ENCODE measurements at regions not wholly inside any gene's neighbourhood (a gene's known extent, or its start where the extent isn't known, plus 50 kb on each side); places are given as distances from the start of the nearest gene placed in this dataset.

DNA sequence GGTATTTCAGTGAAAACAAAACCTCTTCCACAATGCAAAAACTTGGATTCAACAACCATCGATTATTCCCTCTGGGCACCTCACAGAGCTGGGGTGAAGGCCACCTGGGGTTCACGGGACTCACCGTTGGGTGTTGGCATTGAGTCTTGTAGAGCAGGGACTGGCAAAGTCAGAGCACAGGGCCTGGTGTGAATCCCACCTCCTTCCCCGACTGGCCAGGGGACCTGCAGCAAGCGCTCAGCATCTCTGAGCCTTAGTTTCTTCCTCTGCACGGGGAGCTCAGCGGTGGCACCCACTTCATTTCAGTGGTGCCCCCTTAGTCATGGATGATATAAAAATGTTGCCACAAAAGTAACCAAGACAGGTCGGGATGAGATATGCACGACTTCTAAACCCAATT, 100.4 kb downstream of the METRNL start:
- H3K4me3 ChIP-seq (ENCODE audit: low read depth, low read length): no peak overlapping the region
- TF ChIP-seq, protein P1, sequence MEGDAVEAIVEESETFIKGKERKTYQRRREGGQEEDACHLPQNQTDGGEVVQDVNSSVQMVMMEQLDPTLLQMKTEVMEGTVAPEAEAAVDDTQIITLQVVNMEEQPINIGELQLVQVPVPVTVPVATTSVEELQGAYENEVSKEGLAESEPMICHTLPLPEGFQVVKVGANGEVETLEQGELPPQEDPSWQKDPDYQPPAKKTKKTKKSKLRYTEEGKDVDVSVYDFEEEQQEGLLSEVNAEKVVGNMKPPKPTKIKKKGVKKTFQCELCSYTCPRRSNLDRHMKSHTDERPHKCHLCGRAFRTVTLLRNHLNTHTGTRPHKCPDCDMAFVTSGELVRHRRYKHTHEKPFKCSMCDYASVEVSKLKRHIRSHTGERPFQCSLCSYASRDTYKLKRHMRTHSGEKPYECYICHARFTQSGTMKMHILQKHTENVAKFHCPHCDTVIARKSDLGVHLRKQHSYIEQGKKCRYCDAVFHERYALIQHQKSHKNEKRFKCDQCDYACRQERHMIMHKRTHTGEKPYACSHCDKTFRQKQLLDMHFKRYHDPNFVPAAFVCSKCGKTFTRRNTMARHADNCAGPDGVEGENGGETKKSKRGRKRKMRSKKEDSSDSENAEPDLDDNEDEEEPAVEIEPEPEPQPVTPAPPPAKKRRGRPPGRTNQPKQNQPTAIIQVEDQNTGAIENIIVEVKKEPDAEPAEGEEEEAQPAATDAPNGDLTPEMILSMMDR (IDR thresholded peaks at IDR 0.05; ENCODE audit: insufficient read depth, low read depth, low read length): no peak
- no peak for DNase-seq (ENCODE audit: low read depth)

DNA sequence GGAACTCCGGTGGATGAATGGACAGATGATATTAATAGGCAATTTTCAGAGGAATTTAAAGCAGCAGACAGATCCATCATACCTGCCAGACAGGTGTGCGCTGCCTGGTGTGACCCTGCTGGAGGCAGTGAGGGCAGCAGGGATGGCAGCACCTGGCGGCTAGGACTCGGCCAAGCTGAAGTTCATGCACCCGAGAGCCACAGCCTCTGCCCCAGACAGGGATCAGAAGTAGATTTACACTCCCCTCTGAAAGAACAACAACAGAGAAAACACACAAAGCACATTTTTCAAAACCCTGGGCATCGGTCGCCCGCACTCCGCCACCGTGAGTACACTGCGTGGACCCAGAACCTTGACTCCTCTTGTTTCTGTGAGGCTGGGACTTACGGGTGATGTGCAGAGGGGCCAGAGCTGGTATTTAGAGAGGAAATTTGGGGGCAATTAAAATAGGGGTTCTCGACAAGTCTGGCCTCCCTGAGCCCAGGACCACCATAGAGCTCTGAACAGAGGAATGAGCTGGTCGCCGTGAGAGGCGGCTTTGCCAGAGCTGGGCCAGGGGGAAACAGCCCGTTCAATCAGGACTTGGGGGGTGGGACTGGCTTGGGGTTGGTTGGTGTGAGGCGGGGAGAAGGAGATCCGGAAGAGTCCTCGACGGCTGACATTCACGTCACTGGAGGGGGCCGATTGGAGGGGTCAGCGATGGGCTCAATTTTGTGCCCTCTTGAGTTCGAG, 101.0 kb downstream of the METRNL start:
- no peak overlapping the region for H3K4me3 ChIP-seq (ENCODE audit: low read depth, low read length)
- TF ChIP-seq, protein P1 (IDR thresholded peaks at IDR 0.05; ENCODE audit: insufficient read depth, low read depth, low read length): no peak
- DNase-seq (ENCODE audit: low read depth): no peak

DNA sequence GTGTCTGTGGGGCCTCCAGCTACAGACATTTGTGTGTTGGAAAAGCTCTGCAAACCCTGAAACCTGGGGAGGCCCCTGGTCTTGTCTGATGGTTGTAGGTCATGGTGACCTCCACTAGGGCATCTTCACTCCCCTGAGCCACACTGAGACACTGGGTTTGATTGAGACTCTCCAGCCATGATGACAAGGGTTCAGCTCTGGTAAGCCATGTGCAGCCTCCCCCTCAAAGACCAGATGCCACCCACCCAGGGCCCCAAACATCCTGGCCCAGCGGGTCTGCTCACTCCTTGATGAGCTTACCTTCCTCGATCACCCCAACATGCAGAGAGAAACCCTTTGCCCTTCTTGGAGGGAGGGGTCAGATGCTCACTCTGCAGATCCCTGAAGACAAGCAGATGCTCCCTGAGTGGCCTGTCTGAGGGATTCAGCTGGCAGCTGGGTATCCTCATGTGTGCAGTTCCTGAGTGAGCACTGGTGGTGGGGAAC, 101.6 kb downstream of the METRNL start:
- DNase-seq (ENCODE audit: low read depth): no peak
- TF ChIP-seq, protein P1 (IDR thresholded peaks at IDR 0.05; ENCODE audit: insufficient read depth, low read depth, low read length): no peak
- no peak overlapping the region for H3K4me3 ChIP-seq (ENCODE audit: low read depth, low read length)

DNA sequence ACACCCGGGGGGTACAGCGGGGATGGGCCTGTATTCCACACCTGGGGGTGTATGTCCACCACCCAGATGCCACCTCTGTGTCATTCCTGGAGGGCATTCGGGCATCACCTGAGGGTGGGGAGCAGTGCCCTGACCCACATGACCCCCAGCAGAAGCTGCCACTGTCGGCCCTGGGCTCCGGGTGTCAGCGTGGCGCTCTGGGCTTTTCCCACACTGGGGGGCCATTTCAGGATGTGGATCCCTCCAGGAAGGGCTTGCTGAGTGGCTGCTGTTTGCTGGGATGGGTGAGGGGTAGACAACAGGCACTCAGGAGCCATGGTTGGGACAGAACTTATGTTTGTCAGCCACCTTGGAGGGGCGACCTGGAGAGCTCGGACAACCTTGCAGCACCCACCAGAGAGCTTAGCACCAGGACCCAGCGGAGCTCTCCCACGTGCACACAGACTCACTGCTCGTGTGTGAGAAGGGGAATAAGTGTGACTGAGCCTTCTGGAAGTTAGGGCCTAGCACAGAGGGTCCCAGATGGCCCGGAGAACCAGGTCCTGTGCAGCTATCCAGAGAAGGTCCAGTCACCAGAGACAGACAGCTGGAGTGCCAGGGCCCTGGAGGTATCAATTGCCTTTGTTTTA, 102.7 kb downstream of the METRNL start:
- TF ChIP-seq, protein P1 (IDR thresholded peaks at IDR 0.05; ENCODE audit: insufficient read depth, low read depth, low read length): no peak
- no peak overlapping the region for H3K4me3 ChIP-seq (ENCODE audit: low read depth, low read length)
- no peak for DNase-seq (ENCODE audit: low read depth)

DNA sequence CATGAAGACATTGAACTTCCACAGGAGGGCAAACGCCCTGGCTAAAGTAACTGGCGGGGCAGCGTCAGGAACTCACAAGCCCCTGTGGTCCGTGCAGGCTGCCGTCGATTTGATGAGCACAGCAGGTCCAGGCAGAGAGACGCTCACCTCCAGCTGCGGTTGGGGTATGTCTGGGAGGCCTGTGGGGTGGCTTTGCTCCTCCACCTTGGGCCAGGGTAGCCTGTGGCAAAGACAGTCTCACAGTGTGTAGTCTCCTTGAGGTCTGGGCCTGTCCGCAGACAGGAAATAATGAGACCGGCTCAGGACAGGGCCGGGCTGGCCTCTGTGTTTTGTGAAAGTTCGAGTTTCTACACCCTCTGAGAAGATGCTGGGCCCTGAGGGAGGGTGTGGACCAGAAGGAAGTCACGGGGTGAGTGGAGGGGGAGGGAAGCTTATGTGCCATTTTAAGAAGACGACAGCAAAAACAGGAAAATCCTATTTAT, 103.3 kb downstream of the METRNL start:
- TF ChIP-seq, protein P1 (IDR thresholded peaks at IDR 0.05; ENCODE audit: insufficient read depth, low read depth, low read length): no peak
- no peak overlapping the region for H3K4me3 ChIP-seq (ENCODE audit: low read depth, low read length)
- no peak for DNase-seq (ENCODE audit: low read depth)

DNA sequence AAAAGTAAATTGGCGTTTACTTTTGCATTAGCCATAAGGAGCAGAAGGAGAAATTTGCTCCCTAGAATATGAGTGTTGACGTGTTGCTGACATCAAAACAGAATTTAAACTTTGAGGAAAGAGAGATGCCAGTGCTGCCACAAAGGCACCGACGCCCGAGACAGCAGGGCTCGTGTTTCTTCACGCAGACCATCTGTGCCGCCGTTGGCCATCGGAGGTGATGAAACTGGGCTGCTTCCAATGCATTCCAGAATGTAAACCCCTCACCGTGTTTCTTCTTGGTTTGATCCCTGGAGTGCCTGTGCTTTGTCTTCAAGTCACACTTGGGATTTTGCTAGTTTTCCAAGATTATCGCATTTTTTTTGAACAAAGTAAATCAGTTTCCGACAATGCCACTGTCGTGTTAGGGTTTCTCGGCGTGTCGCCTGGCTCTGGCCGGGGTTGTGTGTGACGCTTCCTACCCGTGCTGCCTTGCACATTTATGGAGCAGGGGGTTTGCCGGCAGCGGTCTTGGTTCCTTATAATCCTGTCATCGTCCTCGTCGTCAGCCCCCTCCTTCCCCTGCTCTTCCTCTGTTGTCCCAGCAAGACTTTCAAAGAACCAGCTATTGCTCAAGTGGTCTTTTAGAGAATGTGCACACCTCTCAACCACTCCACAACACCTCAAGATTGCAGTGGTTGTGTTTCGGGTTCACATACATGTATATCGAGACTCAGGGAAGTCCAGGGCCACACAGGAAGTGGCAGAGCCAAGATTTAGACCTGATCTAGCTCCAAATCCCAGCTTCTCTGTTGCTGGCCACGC, 103.9 kb downstream of the METRNL start:
- H3K4me3 ChIP-seq (ENCODE audit: low read depth, low read length): no peak overlapping the region
- TF ChIP-seq, protein P1 (IDR thresholded peaks at IDR 0.05; ENCODE audit: insufficient read depth, low read depth, low read length): no peak
- DNase-seq (ENCODE audit: low read depth): peak; percentile 34
